HG03565 (cell line): ENCODE measurements at regions not wholly inside any gene's neighbourhood (a gene's known extent, or its start where the extent isn't known, plus 50 kb on each side); places are given as distances from the start of the nearest gene placed in this dataset.

Experiments
- ATAC-seq: cut with Tn5 transposase; IDR thresholded peaks from one replicate; pipeline ENCODE4 v1.9.1; 2021; ENCODE audit warnings: mild to moderate bottlenecking, moderate library complexity; ENCODE audit not compliant: unreplicated experiment

GRCh38 chr13:50189450-50189849, 174.2 kb downstream of the KCNRG start:
- ATAC-seq, result no peak

- ATAC-seq, result no peak
Observed at GRCh38 chr13:50191004-50191403, 175.8 kb downstream of the KCNRG start.

- ATAC-seq, result no peak
Observed at GRCh38 chr13:50192272-50192813, 177.1 kb downstream of the KCNRG start.

- ATAC-seq, result no peak
Observed at GRCh38 chr13:50195045-50195444, 179.8 kb downstream of the KCNRG start.

- ATAC-seq, result no peak
Observed at GRCh38 chr13:50196118-50196517, 180.9 kb downstream of the KCNRG start.

GRCh38 chr13:50197705-50198104, 182.5 kb downstream of the KCNRG start:
- ATAC-seq, result no peak

- no peak for ATAC-seq
Observed at GRCh38 chr13:50198508-50198907, 183.3 kb downstream of the KCNRG start.

- no peak for ATAC-seq
Observed at GRCh38 chr13:50200569-50200968, 185.3 kb downstream of the KCNRG start.

GRCh38 chr13:50200988-50201387, 185.7 kb downstream of the KCNRG start:
- ATAC-seq, result no peak

- ATAC-seq, result no peak
Observed at GRCh38 chr13:50202485-50202884, 187.2 kb downstream of the KCNRG start.

- ATAC-seq, result no peak
Observed at GRCh38 chr13:50203256-50203941, 188.2 kb downstream of the KCNRG start.

GRCh38 chr13:50205581-50205980, 190.3 kb downstream of the KCNRG start:
- ATAC-seq, result no peak

- ATAC-seq, result no peak
Observed at GRCh38 chr13:50208826-50209335, 193.6 kb downstream of the KCNRG start.

- ATAC-seq, result no peak
Observed at GRCh38 chr13:50209631-50210030, 194.4 kb downstream of the KCNRG start.

- ATAC-seq, result no peak
Observed at GRCh38 chr13:50213526-50213925, 198.3 kb downstream of the KCNRG start.

GRCh38 chr13:50214514-50214913, 199.3 kb downstream of the KCNRG start:
- no peak for ATAC-seq

- ATAC-seq, result no peak
Observed at GRCh38 chr13:50215399-50215798, 200.2 kb downstream of the KCNRG start.

GRCh38 chr13:50219743-50220142, 204.5 kb downstream of the KCNRG start:
- no peak for ATAC-seq

GRCh38 chr13:50220938-50221337, 205.7 kb downstream of the KCNRG start:
- no peak for ATAC-seq

- ATAC-seq, result peak; percentile 30
Observed at GRCh38 chr13:50222569-50223332, 207.5 kb downstream of the KCNRG start.

GRCh38 chr13:50224534-50224933, 209.3 kb downstream of the KCNRG start:
- ATAC-seq, result peak; percentile 50
